H1 (cell line): ENCODE measurements at regions not wholly inside any gene's neighbourhood (a gene's known extent, or its start where the extent isn't known, plus 50 kb on each side); places are given as distances from the start of the nearest gene placed in this dataset.

Source experiments
- CREB1 ChIP-seq: IDR thresholded peaks from 2 replicates; pipeline ENCODE4 v1.6.1; 2012; ENCODE audit warnings: inconsistent platforms
- CTCF ChIP-seq, 3 experiments: IDR thresholded peaks; 1 replicate in 2 of 3; 2 replicates in 1 of 3; pipeline versions ENCODE4 v1.5.1 to v1.6.1; 2011; ENCODE audit warnings: low read length in 3 of 3, mild to moderate bottlenecking in 3 of 3, inconsistent platforms in 2 of 3, low read depth in 1 of 3, moderate library complexity in 1 of 3; ENCODE audit not compliant: insufficient read depth in 1 of 3; ENCODE audit errors: control extremely low read depth in 1 of 3

DNA sequence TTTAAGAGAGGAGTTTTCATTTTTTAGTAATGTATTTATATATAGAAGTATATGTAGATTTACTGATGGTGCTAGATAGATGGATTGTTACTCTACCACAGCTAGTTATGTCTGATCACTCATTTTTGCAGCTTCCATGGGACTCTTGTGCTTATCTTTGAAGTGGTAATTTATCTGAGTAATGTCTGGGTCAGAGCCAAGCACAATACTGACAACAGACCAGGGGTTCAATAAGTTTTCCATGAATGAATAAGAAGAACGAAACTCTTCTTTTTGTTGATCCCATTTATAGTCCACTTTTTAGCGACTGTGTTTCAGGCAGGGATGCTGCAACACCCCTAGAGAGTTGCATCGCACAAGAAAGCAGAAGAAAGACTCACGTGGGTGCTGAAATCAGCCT is 935.2 kb downstream of the PLA2G4A start:
- no peak for TF ChIP-seq CREB1
- TF ChIP-seq CTCF (IDR thresholded peaks at IDR 0.05; ENCODE audit: control extremely low read depth in 1 of 3, insufficient read depth in 1 of 3, low read depth in 1 of 3, low read length in 3 of 3), result no peak
